ENCODE measurements at regions not wholly inside any gene's neighbourhood (a gene's known extent, or its start where the extent isn't known, plus 50 kb on each side); places are given as distances from the start of the nearest gene placed in this dataset.
"Not testable (repeated sequence)": the region's sequence is repeated elsewhere in the genome, so short reads cannot be mapped to it uniquely, and the experiment has no call there.

- no peak for DNase-seq (ENCODE audit: low spot score)
These were observed 247.6 kb downstream of the EMX2 start for GRCh38 chr10:117790179-117790578.

- DNase-seq (ENCODE audit: low spot score) = no peak
These were observed 248.1 kb downstream of the EMX2 start for GRCh38 chr10:117790621-117791020.

- no peak for DNase-seq (ENCODE audit: low spot score)
These were observed 249.7 kb downstream of the EMX2 start for GRCh38 chr10:117792214-117792613.

- DNase-seq (ENCODE audit: low spot score) = no peak
These were observed 250.5 kb downstream of the RAB11FIP2 start for GRCh38 chr10:117796130-117796745.

- DNase-seq (ENCODE audit: low spot score) = no peak
These were observed 249.4 kb downstream of the RAB11FIP2 start for GRCh38 chr10:117797296-117797695.

GRCh38 chr10:117801691-117802090 lies 245.1 kb downstream of the RAB11FIP2 start:
- no peak for DNase-seq (ENCODE audit: low spot score)

- no peak for DNase-seq (ENCODE audit: low spot score)
These were observed 242.2 kb downstream of the RAB11FIP2 start for GRCh38 chr10:117804470-117805011.

- no peak for DNase-seq (ENCODE audit: low spot score)
These were observed 241.6 kb downstream of the RAB11FIP2 start for GRCh38 chr10:117805139-117805538.

GRCh38 chr10:117807441-117807840 lies 239.3 kb downstream of the RAB11FIP2 start:
- no peak for DNase-seq (ENCODE audit: low spot score)

- DNase-seq (ENCODE audit: low spot score) = not testable (repeated sequence)
These were observed 230.9 kb downstream of the RAB11FIP2 start for GRCh38 chr10:117815816-117816215.

GRCh38 chr10:117817116-117817515 lies 229.6 kb downstream of the RAB11FIP2 start:
- DNase-seq (ENCODE audit: low spot score) = no peak

- no peak for DNase-seq (ENCODE audit: low spot score)
These were observed 228.0 kb downstream of the RAB11FIP2 start for GRCh38 chr10:117818721-117819120.

- no peak for DNase-seq (ENCODE audit: low spot score)
These were observed 227.4 kb downstream of the RAB11FIP2 start for GRCh38 chr10:117819304-117819703.

- no peak for DNase-seq (ENCODE audit: low spot score)
These were observed 222.8 kb downstream of the RAB11FIP2 start for GRCh38 chr10:117823980-117824379.

- no peak for DNase-seq (ENCODE audit: low spot score)
These were observed 216.5 kb downstream of the RAB11FIP2 start for GRCh38 chr10:117830205-117830604.

- peak; percentile 48 for DNase-seq (ENCODE audit: low spot score)
These were observed 215.9 kb downstream of the RAB11FIP2 start for GRCh38 chr10:117830787-117831212.

- DNase-seq (ENCODE audit: low spot score) = peak; percentile 20
These were observed 207.9 kb downstream of the RAB11FIP2 start for GRCh38 chr10:117838500-117839498.

- DNase-seq (ENCODE audit: low spot score) = not testable (repeated sequence)
These were observed 190.3 kb downstream of the RAB11FIP2 start for GRCh38 chr10:117856426-117856825.

- no peak for DNase-seq (ENCODE audit: low spot score)
These were observed 186.6 kb downstream of the RAB11FIP2 start for GRCh38 chr10:117860135-117860534.

GRCh38 chr10:117860823-117861222 lies 185.9 kb downstream of the RAB11FIP2 start:
- DNase-seq (ENCODE audit: low spot score) = peak; percentile 38

- no peak for DNase-seq (ENCODE audit: low spot score)
These were observed 185.4 kb downstream of the RAB11FIP2 start for GRCh38 chr10:117861329-117861728.

GRCh38 chr10:117863771-117864170 lies 183.0 kb downstream of the RAB11FIP2 start:
- DNase-seq (ENCODE audit: low spot score) = no peak

GRCh38 chr10:117865945-117866344 lies 180.8 kb downstream of the RAB11FIP2 start:
- DNase-seq (ENCODE audit: low spot score) = no peak
